OCI-LY3 (cell line): ENCODE measurements at regions not wholly inside any gene's neighbourhood (a gene's known extent, or its start where the extent isn't known, plus 50 kb on each side); places are given as distances from the start of the nearest gene placed in this dataset.

ENCODE experiments used
- H2AFZ ChIP-seq: fragments of 200-600, 300-600 bp; shearing (Covaris generic); 2 replicates; pipeline ENCODE4 v1.6.0; 2014; ENCODE audit warnings: antibody characterized with exemption, low read depth, low read length
- H3K27ac ChIP-seq: fragments of 200-600, 300-600 bp; sonication (generic); 2 replicates; pipeline ENCODE4 v1.5.1; 2014; ENCODE audit warnings: mild to moderate bottlenecking, low read length, moderate library complexity, mixed read lengths
- H3K27me3 ChIP-seq: fragments of 200-600, 300-600 bp; sonication (generic); 2 replicates; pipeline ENCODE4 v1.6.1; 2014; ENCODE audit warnings: low read depth, low read length, mixed read lengths
- H3K36me3 ChIP-seq: fragments of 200-600, 300-600 bp; sonication (generic); replicated peaks from 2 replicates; pipeline ENCODE3; 2014; ENCODE audit warnings: low read depth, low read length, mixed read lengths
- H3K4me1 ChIP-seq: fragments of 300-600, 200-600 bp; sonication (generic); 2 replicates; pipeline ENCODE4 v1.6.1; 2014; ENCODE audit warnings: low read length, mixed read lengths
- H3K4me2 ChIP-seq: fragments of 200-600, 300-600 bp; sonication (generic); 2 replicates; pipeline ENCODE4 v1.6.1; 2014; ENCODE audit warnings: low read length, mixed read lengths
- H3K4me3 ChIP-seq: fragments of 300-600, 200-600 bp; sonication (generic); 2 replicates; pipeline ENCODE4 v1.5.1; 2014; ENCODE audit warnings: antibody characterized with exemption, mild to moderate bottlenecking, low read length, moderate library complexity
- H3K79me2 ChIP-seq: fragments of 300-600, 200-600 bp; shearing (Covaris generic); 2 replicates; pipeline ENCODE4 v1.6.1; 2014; ENCODE audit warnings: mild to moderate bottlenecking, low read length, mixed read lengths
- H3K9ac ChIP-seq: fragments of 300-600, 200-600 bp; shearing (Covaris generic); 2 replicates; pipeline ENCODE4 v1.6.0; 2014; ENCODE audit warnings: mild to moderate bottlenecking, low read length, moderate library complexity
- H3K9me3 ChIP-seq: fragments of 200-600, 300-600 bp; shearing (Covaris generic); 2 replicates; pipeline ENCODE4 v1.6.1; 2014; ENCODE audit warnings: low read length, mixed read lengths; ENCODE audit not compliant: insufficient read depth
- H4K20me1 ChIP-seq: fragments of 200-600, 300-600 bp; sonication (generic); 2 replicates; pipeline ENCODE4 v1.6.1; 2016; ENCODE audit warnings: low read length, mixed read lengths; ENCODE audit not compliant: insufficient read depth
- EZH2phosphoT487 ChIP-seq: fragments of 200-600 bp; shearing (Covaris generic); IDR thresholded peaks from 2 replicates; pipeline ENCODE4 v1.6.1; 2018; ENCODE audit warnings: antibody characterized with exemption, mixed run types, low read depth
- TF ChIP-seq, protein P1 (sequence below): fragments of 200-600, 300-600 bp; sonication (generic); IDR thresholded peaks from 2 replicates; pipeline ENCODE4 v1.5.1; 2014; ENCODE audit warnings: antibody characterized with exemption, low read length, low read depth

GRCh38 chr5:125160787-125161502 is 414.5 kb upstream of the ZNF608 start:
- Histone ChIP-seq H3K36me3 (no peaks in the 10 kb centered on the region), H3K4me3 (no peak overlapping the region)
- no peak for TF ChIP-seq EZH2phosphoT487
- TF ChIP-seq, protein P1, sequence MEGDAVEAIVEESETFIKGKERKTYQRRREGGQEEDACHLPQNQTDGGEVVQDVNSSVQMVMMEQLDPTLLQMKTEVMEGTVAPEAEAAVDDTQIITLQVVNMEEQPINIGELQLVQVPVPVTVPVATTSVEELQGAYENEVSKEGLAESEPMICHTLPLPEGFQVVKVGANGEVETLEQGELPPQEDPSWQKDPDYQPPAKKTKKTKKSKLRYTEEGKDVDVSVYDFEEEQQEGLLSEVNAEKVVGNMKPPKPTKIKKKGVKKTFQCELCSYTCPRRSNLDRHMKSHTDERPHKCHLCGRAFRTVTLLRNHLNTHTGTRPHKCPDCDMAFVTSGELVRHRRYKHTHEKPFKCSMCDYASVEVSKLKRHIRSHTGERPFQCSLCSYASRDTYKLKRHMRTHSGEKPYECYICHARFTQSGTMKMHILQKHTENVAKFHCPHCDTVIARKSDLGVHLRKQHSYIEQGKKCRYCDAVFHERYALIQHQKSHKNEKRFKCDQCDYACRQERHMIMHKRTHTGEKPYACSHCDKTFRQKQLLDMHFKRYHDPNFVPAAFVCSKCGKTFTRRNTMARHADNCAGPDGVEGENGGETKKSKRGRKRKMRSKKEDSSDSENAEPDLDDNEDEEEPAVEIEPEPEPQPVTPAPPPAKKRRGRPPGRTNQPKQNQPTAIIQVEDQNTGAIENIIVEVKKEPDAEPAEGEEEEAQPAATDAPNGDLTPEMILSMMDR: no peak

DNA sequence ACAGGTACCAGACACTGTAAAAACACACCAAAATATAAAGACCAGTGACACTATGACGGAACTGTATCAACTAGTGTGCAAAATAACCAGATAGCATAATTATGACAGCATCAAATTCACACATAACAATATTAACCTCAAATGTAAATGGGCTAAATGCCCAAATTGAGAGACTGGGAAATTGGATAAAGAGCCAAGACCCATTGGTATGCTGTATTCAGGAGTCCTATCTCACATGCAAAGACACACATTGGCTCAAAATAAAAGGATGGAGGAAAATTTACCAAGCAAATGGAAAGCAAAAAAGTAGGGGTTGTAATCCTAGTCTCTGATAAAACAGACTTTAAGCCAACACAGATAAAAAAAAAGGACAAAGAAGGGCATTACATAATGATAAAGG is 416.3 kb upstream of the ZNF608 start:
- H3K4me1 ChIP-seq: no peaks in the 10 kb centered on the region
- no peak overlapping the region for H2AFZ ChIP-seq
- no peak overlapping the region for H3K4me3 ChIP-seq
- no peak for TF ChIP-seq EZH2phosphoT487
- TF ChIP-seq, protein P1: no peak
- H3K27ac ChIP-seq: no peak overlapping the region
- no peaks in the 10 kb centered on the region for H3K36me3 ChIP-seq
- no peaks in the 10 kb centered on the region for H3K79me2 ChIP-seq
- H4K20me1 ChIP-seq: no peaks in the 10 kb centered on the region
- H3K27me3 ChIP-seq: no peaks in the 10 kb centered on the region
- no peaks in the 10 kb centered on the region for H3K9me3 ChIP-seq
- no peak overlapping the region for H3K9ac ChIP-seq
- no peak overlapping the region for H3K4me2 ChIP-seq

More at GRCh38 chr5:125160787-125161502, 414.5 kb upstream of the ZNF608 start:
- Histone ChIP-seq H3K27ac (no peak overlapping the region), H3K27me3 (no peaks in the 10 kb centered on the region), H3K9me3 (no peaks in the 10 kb centered on the region), H3K4me2 (no peak overlapping the region), H3K9ac (no peak overlapping the region), H3K4me1 (no peaks in the 10 kb centered on the region), H2AFZ (no peak overlapping the region), H3K79me2 (no peaks in the 10 kb centered on the region), H4K20me1 (no peaks in the 10 kb centered on the region)

GRCh38 chr5:125169396-125169795 is 423.0 kb upstream of the ZNF608 start:
- H3K9ac ChIP-seq: no peak overlapping the region
- no peaks in the 10 kb centered on the region for H3K36me3 ChIP-seq
- H3K27me3 ChIP-seq: no peaks in the 10 kb centered on the region
- no peaks in the 10 kb centered on the region for H3K79me2 ChIP-seq
- H3K27ac ChIP-seq: no peak overlapping the region
- no peaks in the 10 kb centered on the region for H3K9me3 ChIP-seq
- no peaks in the 10 kb centered on the region for H4K20me1 ChIP-seq
- no peak overlapping the region for H3K4me3 ChIP-seq
- TF ChIP-seq, protein P1: no peak
- H2AFZ ChIP-seq: no peak overlapping the region
- no peaks in the 10 kb centered on the region for H3K4me1 ChIP-seq
- H3K4me2 ChIP-seq: no peak overlapping the region

GRCh38 chr5:125171641-125172040 is 425.2 kb upstream of the ZNF608 start:
- Histone ChIP-seq H3K79me2 (no peaks in the 10 kb centered on the region), H3K27ac (no peak overlapping the region), H3K4me1 (no peaks in the 10 kb centered on the region), H3K27me3 (no peaks in the 10 kb centered on the region), H4K20me1 (no peaks in the 10 kb centered on the region), H3K4me2 (no peak overlapping the region), H3K36me3 (no peaks in the 10 kb centered on the region), H2AFZ (no peak overlapping the region), H3K9ac (no peak overlapping the region), H3K9me3 (no peaks in the 10 kb centered on the region), H3K4me3 (no peak overlapping the region)
- TF ChIP-seq EZH2phosphoT487: no peak
- TF ChIP-seq, protein P1: no peak
